ENCODE measurements at regions not wholly inside any gene's neighbourhood (a gene's known extent, or its start where the extent isn't known, plus 50 kb on each side); places are given as distances from the start of the nearest gene placed in this dataset.

GRCh38 chr4:58325070-58325469 lies 1214.9 kb upstream of the IGFBP7 start:
- no peak overlapping the region for H3K27ac ChIP-seq (ENCODE audit: low read depth in 2 of 2, low read length in 2 of 2)
- DNase-seq (no peak), FAIRE-seq (no peak)
- no peak for TF ChIP-seq CTCF (IDR thresholded peaks at IDR 0.05; ENCODE audit: borderline replicate concordance, extremely low read depth, insufficient read depth)
- H3K4me1 ChIP-seq (ENCODE audit: control insufficient read depth in 2 of 3, insufficient read depth in 2 of 3, low read depth in 1 of 3, low read length in 3 of 3): no peaks in the 10 kb centered on the region
- H3K36me3 ChIP-seq (ENCODE audit: control insufficient read depth in 2 of 3, insufficient read depth in 3 of 3, low read length in 3 of 3): no peaks in the 10 kb centered on the region
- H3K27me3 ChIP-seq (ENCODE audit: control insufficient read depth, insufficient read depth, low read length): no peaks in the 10 kb centered on the region
- H3K9ac ChIP-seq (ENCODE audit: low read length in 3 of 3): no peak overlapping the region
- H3K9me3 ChIP-seq (ENCODE audit: control insufficient read depth in 2 of 3, insufficient read depth in 1 of 3, low read length in 3 of 3): no peaks in the 10 kb centered on the region
- H3K4me3 ChIP-seq (ENCODE audit: low read length in 3 of 3): no peak overlapping the region
- intact Hi-C loops (cut with DNase I): no loop called here

GRCh38 chr4:58313444-58313843 lies 1203.3 kb upstream of the IGFBP7 start:
- no peak overlapping the region for H3K27ac ChIP-seq (ENCODE audit: low read depth in 2 of 2, low read length in 2 of 2)
- H3K4me3 ChIP-seq (ENCODE audit: low read length in 3 of 3): no peak overlapping the region
- DNase-seq (no peak), FAIRE-seq (no peak)
- intact Hi-C loops (cut with DNase I): no loop called here
- no peaks in the 10 kb centered on the region for H3K27me3 ChIP-seq (ENCODE audit: control insufficient read depth, insufficient read depth, low read length)
- H3K36me3 ChIP-seq (ENCODE audit: control insufficient read depth in 2 of 3, insufficient read depth in 3 of 3, low read length in 3 of 3): no peaks in the 10 kb centered on the region
- H3K4me1 ChIP-seq (ENCODE audit: control insufficient read depth in 2 of 3, insufficient read depth in 2 of 3, low read depth in 1 of 3, low read length in 3 of 3): no peaks in the 10 kb centered on the region
- no peak overlapping the region for H3K9ac ChIP-seq (ENCODE audit: low read length in 3 of 3)
- H3K9me3 ChIP-seq (ENCODE audit: control insufficient read depth in 2 of 3, insufficient read depth in 1 of 3, low read length in 3 of 3): peaks cover 0 to 3% (median 0%) of the 10 kb centered on the region in 3 donors
- no peak for TF ChIP-seq CTCF (IDR thresholded peaks at IDR 0.05; ENCODE audit: borderline replicate concordance, extremely low read depth, insufficient read depth)

- no peak overlapping the region for H3K4me3 ChIP-seq (ENCODE audit: low read length in 3 of 3)
Measured at GRCh38 chr4:58303456-58303855, 1193.3 kb upstream of the IGFBP7 start.

More at GRCh38 chr4:58303456-58303855, 1193.3 kb upstream of the IGFBP7 start:
- no peak overlapping the region for H3K9ac ChIP-seq (ENCODE audit: low read length in 3 of 3)
- no peaks in the 10 kb centered on the region for H3K27me3 ChIP-seq (ENCODE audit: control insufficient read depth, insufficient read depth, low read length)
- H3K36me3 ChIP-seq (ENCODE audit: control insufficient read depth in 2 of 3, insufficient read depth in 3 of 3, low read length in 3 of 3): no peaks in the 10 kb centered on the region
- H3K27ac ChIP-seq (ENCODE audit: low read depth in 2 of 2, low read length in 2 of 2): no peak overlapping the region
- FAIRE-seq (no peak), DNase-seq (no peak)
- H3K4me1 ChIP-seq (ENCODE audit: control insufficient read depth in 2 of 3, insufficient read depth in 2 of 3, low read depth in 1 of 3, low read length in 3 of 3): no peaks in the 10 kb centered on the region
- TF ChIP-seq CTCF (IDR thresholded peaks at IDR 0.05; ENCODE audit: borderline replicate concordance, extremely low read depth, insufficient read depth): no peak
- intact Hi-C loops (cut with DNase I): no loop called here
- no peaks in the 10 kb centered on the region for H3K9me3 ChIP-seq (ENCODE audit: control insufficient read depth in 2 of 3, insufficient read depth in 1 of 3, low read length in 3 of 3)

All from kidney (tissue), 13 donors.